Activated naive CD8-positive, alpha-beta T cell treated with anti-CD3 and anti-CD28 coated beads, Interleukin-2, amount 50 U/mL, for 24 hours (primary cell): ENCODE measurements at regions not wholly inside any gene's neighbourhood (a gene's known extent, or its start where the extent isn't known, plus 50 kb on each side); places are given as distances from the start of the nearest gene placed in this dataset.
"Not testable (repeated sequence)": the region's sequence is repeated elsewhere in the genome, so short reads cannot be mapped to it uniquely, and the experiment has no call there.

Experiments used
- ATAC-seq: fragments of 150-1000 bp; cut with Tn5 transposase; one replicate; pipeline ENCODE4 v1.10.0; 2021
- DNase-seq: peaks from one replicate; pipeline ENCODE4 v3.0.0; 2021
- H3K27ac Mint-ChIP-seq: one replicate; pipeline ENCODE4 v1.8.0; 2021; ENCODE audit warnings: mild to moderate bottlenecking, mixed read lengths
- H3K27me3 Mint-ChIP-seq: one replicate; pipeline ENCODE4 v1.8.0; 2021; ENCODE audit warnings: mixed read lengths
- H3K36me3 Mint-ChIP-seq: one replicate; pipeline ENCODE4 v1.8.0; 2021; ENCODE audit warnings: low read depth, mixed read lengths
- H3K4me1 Mint-ChIP-seq: one replicate; pipeline ENCODE4 v1.8.0; 2021; ENCODE audit warnings: mixed read lengths
- H3K4me3 Mint-ChIP-seq: one replicate; pipeline ENCODE4 v1.8.0; 2021; ENCODE audit warnings: mild to moderate bottlenecking, moderate library complexity, mixed read lengths
- H3K9me3 Mint-ChIP-seq: one replicate; pipeline ENCODE4 v1.8.0; 2021; ENCODE audit warnings: mixed read lengths

DNA sequence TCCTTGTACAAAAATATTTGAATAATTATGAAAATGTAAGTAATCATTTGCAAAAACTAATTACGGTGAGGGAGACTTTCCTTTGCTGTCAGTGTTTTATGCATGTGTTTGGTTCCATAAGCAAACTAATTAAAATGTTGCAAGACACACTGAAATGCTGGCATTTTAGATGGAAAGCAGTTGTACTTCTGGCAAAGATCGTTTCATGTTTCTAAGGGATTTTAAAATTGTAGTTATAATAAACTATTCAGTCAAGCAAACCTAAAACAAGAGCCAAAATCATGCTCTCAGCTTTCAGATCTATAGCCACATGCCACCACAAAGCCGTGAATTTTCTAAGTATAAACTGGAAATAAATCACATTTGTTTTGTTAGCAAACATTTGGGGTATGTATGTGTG lies 240.1 kb upstream of the ZNF385D start:
- ATAC-seq, result no peak
- DNase-seq, result no peak
- no peaks in the 10 kb centered on the region for H3K36me3 Mint-ChIP-seq
- H3K27ac Mint-ChIP-seq, result no peak overlapping the region
- no peaks in the 10 kb centered on the region for H3K27me3 Mint-ChIP-seq
- no peaks in the 10 kb centered on the region for H3K4me1 Mint-ChIP-seq
- H3K9me3 Mint-ChIP-seq, result peaks cover 4% of the 10 kb centered on the region
- H3K4me3 Mint-ChIP-seq, result no peak overlapping the region

DNA sequence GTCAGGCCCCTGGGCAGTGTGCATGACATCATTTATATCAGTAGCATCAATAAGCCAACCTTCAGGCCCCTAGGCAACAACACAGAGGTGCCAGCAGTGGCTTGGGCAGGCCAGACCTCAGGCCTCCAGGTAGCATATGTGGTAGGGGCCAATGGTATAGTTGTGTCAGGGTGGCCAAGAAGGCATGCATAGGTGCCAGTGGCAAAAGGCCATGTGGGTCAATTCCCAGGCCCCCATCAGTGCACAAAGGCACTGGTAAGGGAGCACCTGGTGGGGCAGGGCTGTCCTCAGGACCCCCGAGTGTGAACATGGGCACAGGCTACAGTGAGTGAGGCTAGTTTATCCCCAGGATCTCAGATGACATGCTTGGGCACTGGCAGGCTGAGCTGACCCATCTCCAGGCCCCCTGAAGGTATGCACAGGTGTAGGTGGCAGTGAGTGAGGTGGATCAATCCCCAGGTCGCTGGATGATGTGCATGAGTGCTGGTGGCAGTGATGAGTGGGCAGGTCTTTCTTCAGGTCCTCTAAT lies 244.1 kb upstream of the ZNF385D start:
- Mint-ChIP-seq H3K27ac (no peak overlapping the region), H3K9me3 (peaks cover 3% of the 10 kb centered on the region)

DNA sequence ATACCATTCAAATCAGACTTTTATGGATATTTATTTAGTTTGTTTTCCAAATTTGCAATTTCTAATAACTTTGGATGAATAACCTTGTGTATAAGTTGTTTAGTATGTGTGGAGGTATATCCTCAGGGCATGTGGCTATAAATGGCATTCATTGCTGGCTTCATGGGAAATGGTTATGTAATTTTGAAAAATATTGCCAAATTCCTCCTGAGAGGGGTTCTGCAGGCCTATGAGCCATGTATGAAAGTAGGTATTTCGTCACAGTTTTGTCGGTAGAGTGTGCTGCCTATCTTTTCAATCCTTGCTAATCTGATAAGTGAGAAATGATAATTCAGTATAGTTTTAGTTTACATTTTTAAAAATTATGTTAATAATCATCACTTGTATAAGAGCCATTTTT lies 256.4 kb upstream of the ZNF385D start:
- no peak for ATAC-seq
- Mint-ChIP-seq H3K27me3 (no peaks in the 10 kb centered on the region), H3K27ac (no peak overlapping the region), H3K4me1 (no peaks in the 10 kb centered on the region), H3K9me3 (peaks cover 3% of the 10 kb centered on the region), H3K36me3 (no peaks in the 10 kb centered on the region), H3K4me3 (no peak overlapping the region)
- no peak for DNase-seq

More for the DNA sequence above, 244.1 kb upstream of the ZNF385D start:
- no peak overlapping the region for H3K4me3 Mint-ChIP-seq
- H3K27me3 Mint-ChIP-seq, result no peaks in the 10 kb centered on the region
- no peaks in the 10 kb centered on the region for H3K4me1 Mint-ChIP-seq
- ATAC-seq, result no peak
- H3K36me3 Mint-ChIP-seq, result no peaks in the 10 kb centered on the region
- DNase-seq, result no peak

DNA sequence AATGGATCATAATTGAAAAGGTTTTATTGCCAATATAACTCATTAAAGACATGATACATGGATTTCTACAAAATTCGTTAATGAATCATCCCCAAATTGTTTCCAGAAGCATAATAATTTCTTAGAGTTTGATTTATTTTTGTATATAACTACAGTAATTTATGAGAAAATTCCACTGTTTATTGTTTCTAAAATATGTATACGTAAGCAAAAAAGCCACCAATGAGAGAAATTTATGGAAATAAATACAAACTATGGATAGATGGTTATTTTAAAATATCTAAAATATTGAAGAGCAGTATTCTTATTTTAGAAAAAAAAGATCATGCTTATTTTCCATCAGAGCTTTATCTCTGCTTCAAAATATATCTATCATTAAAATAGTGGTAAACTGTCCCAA lies 260.0 kb upstream of the ZNF385D start:
- H3K27ac Mint-ChIP-seq, result no peak overlapping the region
- H3K4me3 Mint-ChIP-seq, result no peak overlapping the region
- no peaks in the 10 kb centered on the region for H3K36me3 Mint-ChIP-seq
- no peaks in the 10 kb centered on the region for H3K4me1 Mint-ChIP-seq
- H3K9me3 Mint-ChIP-seq, result peaks cover 3% of the 10 kb centered on the region
- H3K27me3 Mint-ChIP-seq, result no peaks in the 10 kb centered on the region
- DNase-seq, result no peak
- ATAC-seq, result no peak

DNA sequence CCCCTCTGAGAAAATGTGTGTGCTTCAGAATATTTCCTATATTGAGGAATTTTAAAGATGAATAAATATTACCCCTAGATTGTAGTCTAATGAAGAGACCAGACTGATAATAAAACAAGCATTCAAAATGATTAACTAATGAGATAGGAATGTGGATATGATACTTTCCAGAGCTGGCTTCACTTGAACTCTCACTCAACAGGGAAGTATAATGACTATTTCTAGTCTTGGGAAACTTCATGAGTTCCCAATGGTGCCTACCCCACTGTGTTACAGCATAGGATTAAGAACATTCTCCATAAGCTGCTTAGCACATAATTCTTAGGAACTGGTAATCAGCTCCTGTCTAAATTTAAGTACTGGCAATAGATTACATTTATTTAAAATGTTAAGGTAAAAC lies 261.5 kb upstream of the ZNF385D start:
- peaks cover 3% of the 10 kb centered on the region for H3K9me3 Mint-ChIP-seq
- no peak overlapping the region for H3K4me3 Mint-ChIP-seq
- no peaks in the 10 kb centered on the region for H3K4me1 Mint-ChIP-seq
- no peak overlapping the region for H3K27ac Mint-ChIP-seq
- DNase-seq (no peak), ATAC-seq (no peak)
- no peaks in the 10 kb centered on the region for H3K27me3 Mint-ChIP-seq
- H3K36me3 Mint-ChIP-seq, result no peaks in the 10 kb centered on the region

DNA sequence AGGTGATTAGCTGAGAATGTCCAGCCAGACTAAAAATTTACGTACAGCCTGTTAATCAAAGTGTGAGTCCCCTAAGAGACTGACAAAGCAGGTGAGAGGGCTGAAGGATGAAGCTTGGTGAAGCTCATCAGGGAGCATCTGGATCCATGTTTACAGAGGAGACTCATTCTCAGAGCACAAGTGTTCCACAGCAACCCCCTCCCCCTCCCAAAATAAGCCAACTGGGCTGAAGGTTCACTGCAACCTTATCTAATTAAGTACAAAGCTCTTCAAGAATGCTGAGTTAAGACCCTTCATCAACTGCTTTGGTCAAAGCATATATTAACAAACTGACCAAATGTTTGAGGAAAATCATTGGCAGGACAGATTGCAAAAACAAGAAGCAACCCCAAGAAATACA lies 262.6 kb upstream of the ZNF385D start:
- H3K4me1 Mint-ChIP-seq, result no peaks in the 10 kb centered on the region
- H3K9me3 Mint-ChIP-seq, result peaks cover 2% of the 10 kb centered on the region
- no peak overlapping the region for H3K4me3 Mint-ChIP-seq
- no peak for DNase-seq
- no peaks in the 10 kb centered on the region for H3K36me3 Mint-ChIP-seq
- ATAC-seq, result no peak
- H3K27ac Mint-ChIP-seq, result no peak overlapping the region
- no peaks in the 10 kb centered on the region for H3K27me3 Mint-ChIP-seq

DNA sequence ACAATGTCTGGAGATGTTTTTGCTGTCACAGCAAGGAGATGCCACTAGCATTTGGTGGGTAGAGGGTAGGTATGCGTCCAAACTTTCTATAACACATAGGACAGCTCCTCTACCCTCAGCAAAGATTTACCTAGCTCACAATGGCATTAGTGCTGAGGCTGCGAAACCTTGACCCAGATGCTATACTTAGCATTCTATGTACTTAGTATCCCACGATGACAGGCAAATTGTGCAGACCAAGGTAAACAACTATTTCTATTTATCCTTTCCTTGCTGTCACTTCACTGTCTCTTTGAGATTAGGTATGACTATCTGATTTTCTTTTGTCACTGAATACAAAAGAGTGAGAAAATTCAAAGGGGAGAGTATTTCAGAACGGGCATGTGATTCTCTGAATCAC lies 265.2 kb upstream of the ZNF385D start:
- DNase-seq (no peak), ATAC-seq (no peak)
- H3K9me3 Mint-ChIP-seq, result no peaks in the 10 kb centered on the region
- no peak overlapping the region for H3K27ac Mint-ChIP-seq
- H3K4me3 Mint-ChIP-seq, result no peak overlapping the region
- no peaks in the 10 kb centered on the region for H3K36me3 Mint-ChIP-seq
- H3K27me3 Mint-ChIP-seq, result no peaks in the 10 kb centered on the region
- H3K4me1 Mint-ChIP-seq, result no peaks in the 10 kb centered on the region

DNA sequence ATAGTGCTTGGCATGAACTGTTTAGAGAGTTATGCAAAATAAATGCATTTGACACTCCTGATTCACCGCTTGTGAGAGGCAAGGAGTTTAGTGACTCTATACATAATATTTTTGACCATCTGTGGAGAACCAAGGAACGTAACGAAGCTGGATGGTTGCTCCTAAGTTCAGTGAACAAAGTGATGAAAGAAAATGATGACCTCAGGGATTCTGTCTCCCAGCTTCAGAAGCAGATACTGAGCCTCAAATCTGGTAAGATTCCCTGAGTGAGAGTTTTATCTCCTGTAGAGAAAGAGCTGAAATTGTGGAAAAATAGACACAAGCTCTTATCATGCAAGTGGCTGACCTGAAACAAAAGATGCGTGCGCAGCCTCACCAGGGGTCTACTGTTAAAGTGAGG lies 273.6 kb upstream of the ZNF385D start:
- DNase-seq, H3K27ac Mint-ChIP-seq, H3K36me3 Mint-ChIP-seq, H3K4me1 Mint-ChIP-seq, H3K9me3 Mint-ChIP-seq, H3K27me3 Mint-ChIP-seq, H3K4me3 Mint-ChIP-seq, ATAC-seq: not testable (repeated sequence)

DNA sequence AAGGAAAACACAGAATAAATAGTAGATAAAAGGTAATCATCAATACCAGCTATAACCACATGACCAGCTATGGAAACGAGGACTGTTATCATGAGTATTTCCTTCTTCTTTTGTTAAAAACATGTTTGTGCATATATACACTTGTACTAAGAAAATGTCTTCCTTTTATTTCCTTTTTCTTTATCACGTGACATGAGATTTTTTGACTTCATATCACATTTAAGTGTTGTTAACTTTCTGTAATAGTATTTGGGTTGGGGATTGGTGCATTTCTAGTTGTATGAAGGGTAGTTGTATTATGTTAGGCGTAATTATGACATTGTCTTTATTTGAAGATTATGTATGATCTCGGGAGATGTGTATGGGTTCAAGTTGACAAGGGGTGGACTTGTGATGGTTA lies 278.5 kb upstream of the ZNF385D start:
- no peak overlapping the region for H3K4me3 Mint-ChIP-seq
- ATAC-seq (no peak), DNase-seq (no peak)
- no peak overlapping the region for H3K27ac Mint-ChIP-seq
- H3K4me1 Mint-ChIP-seq, result no peaks in the 10 kb centered on the region
- peaks cover 6% of the 10 kb centered on the region for H3K9me3 Mint-ChIP-seq
- H3K27me3 Mint-ChIP-seq, result no peaks in the 10 kb centered on the region
- no peaks in the 10 kb centered on the region for H3K36me3 Mint-ChIP-seq

DNA sequence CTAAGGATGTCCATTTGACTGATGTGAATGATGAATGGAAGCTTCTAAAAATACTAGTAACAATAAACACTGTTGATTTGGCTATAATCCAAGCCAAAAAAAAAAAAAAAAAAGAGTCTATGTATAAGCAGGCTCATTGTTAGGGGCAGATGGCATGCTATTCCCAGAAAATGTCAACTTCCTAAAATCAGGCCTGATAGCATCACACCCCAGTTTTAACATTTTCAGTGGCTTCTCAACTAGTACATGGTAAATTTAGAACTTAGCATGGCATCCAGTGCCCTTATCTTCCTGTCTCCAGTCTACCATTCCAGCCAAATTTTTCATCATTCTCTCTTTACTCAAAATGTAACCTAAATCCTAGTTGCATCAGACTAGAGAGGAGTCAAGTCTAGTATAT lies 288.2 kb upstream of the ZNF385D start:
- Mint-ChIP-seq H3K4me1 (no peaks in the 10 kb centered on the region), H3K27ac (no peak overlapping the region), H3K9me3 (peaks cover 5% of the 10 kb centered on the region), H3K4me3 (no peak overlapping the region), H3K36me3 (no peaks in the 10 kb centered on the region), H3K27me3 (no peaks in the 10 kb centered on the region)
- ATAC-seq, result no peak
- no peak for DNase-seq

DNA sequence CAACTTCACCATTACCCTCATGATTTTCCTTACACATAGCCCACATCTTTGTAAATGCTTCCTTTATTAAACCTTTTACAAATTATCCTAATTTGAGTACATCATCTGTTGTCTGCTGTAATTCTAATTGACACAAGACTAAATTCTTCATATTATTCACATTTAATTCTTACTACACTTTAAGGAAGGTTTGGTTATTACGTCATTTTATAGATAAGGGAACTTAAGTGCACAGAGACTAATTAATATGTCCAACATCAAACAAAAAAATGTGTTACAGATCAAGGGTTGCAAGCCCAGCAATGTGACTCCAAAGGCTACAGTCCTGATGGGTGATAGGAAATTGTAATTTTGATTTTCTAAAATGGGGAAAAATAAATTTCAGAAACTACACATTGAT lies 289.1 kb upstream of the ZNF385D start:
- no peak for ATAC-seq
- Mint-ChIP-seq H3K27me3 (no peaks in the 10 kb centered on the region), H3K4me3 (no peak overlapping the region), H3K4me1 (no peaks in the 10 kb centered on the region), H3K36me3 (no peaks in the 10 kb centered on the region), H3K27ac (no peak overlapping the region), H3K9me3 (peaks cover 8% of the 10 kb centered on the region)
- DNase-seq, result no peak

DNA sequence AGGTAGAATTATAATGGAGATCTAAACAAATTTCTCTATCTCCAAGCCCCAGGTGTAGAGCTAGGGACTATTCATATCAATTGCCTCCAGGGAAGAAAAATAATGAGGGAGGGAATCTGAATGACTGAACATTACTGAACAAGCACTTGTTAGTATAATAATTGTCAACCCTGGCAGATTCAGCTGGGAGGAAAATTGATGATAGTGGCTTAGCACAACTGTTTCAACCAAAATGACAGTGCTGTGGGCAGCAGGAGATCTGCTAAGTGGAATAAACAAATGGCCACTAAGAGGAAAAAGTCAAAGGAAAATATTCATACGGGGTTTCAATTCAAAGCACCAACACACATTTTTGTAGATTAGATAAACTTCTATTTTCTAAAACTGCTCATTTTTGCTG lies 294.9 kb upstream of the ZNF385D start:
- Mint-ChIP-seq H3K27me3 (no peaks in the 10 kb centered on the region), H3K4me3 (no peak overlapping the region), H3K36me3 (no peaks in the 10 kb centered on the region), H3K4me1 (no peaks in the 10 kb centered on the region), H3K9me3 (peaks cover 3% of the 10 kb centered on the region), H3K27ac (no peak overlapping the region)
- DNase-seq, result no peak
- no peak for ATAC-seq

DNA sequence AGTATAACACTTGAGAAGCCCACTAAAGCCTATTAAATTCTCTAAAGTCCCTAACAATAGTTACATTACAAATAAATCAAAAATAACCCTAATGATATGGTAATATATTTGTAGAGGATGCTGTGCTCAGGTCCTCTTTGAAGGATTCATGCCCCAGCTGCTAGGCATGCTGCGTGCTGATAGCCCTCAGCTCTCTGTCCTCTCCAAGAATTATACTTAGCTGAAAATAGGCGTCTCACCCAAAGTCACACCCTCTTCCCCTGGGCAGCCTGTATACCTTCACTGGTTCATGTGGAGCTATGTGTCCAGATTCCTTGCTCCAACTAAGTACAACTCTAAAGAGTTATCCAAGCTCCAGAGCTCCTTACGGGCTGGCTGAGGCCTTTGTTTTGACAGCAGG lies 312.5 kb upstream of the ZNF385D start:
- no peaks in the 10 kb centered on the region for H3K4me1 Mint-ChIP-seq
- no peak overlapping the region for H3K4me3 Mint-ChIP-seq
- no peak overlapping the region for H3K27ac Mint-ChIP-seq
- H3K9me3 Mint-ChIP-seq, result no peaks in the 10 kb centered on the region
- H3K36me3 Mint-ChIP-seq, result no peaks in the 10 kb centered on the region
- ATAC-seq (no peak), DNase-seq (no peak)
- no peaks in the 10 kb centered on the region for H3K27me3 Mint-ChIP-seq

DNA sequence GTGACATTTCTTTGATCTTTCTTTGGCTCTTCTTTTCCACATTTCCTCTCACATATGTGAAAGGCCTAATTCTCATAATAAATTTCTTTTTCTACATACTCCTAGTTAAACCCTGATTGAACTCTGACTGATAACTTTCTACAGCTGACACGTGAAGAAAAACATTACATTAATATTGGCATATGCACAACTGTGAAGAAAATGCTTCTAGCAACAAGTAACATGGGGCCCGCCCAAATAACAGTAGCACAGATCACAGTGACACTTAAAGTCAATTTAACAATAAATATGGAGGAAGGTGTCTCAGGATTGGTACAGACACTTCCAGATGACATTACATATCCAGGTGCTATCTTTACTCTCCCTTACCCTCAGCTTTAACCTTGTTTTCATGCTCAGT lies 317.6 kb upstream of the ZNF385D start:
- no peak for DNase-seq
- no peaks in the 10 kb centered on the region for H3K4me1 Mint-ChIP-seq
- H3K36me3 Mint-ChIP-seq, result no peaks in the 10 kb centered on the region
- ATAC-seq, result no peak
- H3K9me3 Mint-ChIP-seq, result no peaks in the 10 kb centered on the region
- H3K4me3 Mint-ChIP-seq, result no peak overlapping the region
- H3K27me3 Mint-ChIP-seq, result no peaks in the 10 kb centered on the region
- no peak overlapping the region for H3K27ac Mint-ChIP-seq

DNA sequence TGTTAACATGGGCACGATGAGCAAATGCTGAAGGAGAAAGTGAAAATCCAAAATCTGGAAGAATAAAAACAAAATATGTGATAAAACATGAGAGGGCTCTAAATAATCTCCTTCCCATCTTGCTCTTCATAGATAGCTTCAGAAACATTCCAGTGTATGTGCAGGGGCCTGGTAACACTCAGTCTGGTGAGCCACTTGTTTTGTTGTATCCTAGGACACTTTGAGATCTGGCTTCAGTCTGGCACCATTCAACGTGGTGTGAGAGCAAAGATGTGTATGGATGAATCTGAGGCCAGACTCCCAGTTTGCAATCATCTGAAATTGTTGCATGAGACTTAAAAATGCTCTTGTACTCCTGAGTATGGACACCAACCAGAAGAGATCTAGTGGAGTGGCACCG lies 337.2 kb upstream of the ZNF385D start:
- H3K36me3 Mint-ChIP-seq, result no peaks in the 10 kb centered on the region
- no peak for ATAC-seq
- DNase-seq, result no peak
- no peaks in the 10 kb centered on the region for H3K9me3 Mint-ChIP-seq
- H3K27ac Mint-ChIP-seq, result no peak overlapping the region
- no peaks in the 10 kb centered on the region for H3K4me1 Mint-ChIP-seq
- H3K4me3 Mint-ChIP-seq, result no peak overlapping the region
- H3K27me3 Mint-ChIP-seq, result no peaks in the 10 kb centered on the region

DNA sequence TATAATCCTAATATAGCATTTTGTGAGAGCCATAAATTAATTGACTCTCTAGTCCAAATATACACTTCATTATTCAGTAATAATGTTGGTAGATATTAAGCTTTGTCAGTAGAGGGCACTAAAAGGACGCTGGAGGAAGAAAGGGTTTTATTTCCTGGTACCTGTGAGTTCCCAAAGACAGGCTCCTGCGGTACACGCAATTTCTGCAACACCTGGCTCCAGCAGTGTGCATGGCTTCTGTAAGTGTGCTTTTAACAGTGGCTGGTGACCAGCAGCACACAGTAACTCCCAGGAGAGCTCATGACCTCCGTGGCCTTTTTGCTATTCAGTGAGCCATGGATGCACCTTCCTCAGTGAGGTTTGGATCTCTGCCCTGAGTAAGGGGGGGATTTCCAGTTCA lies 338.3 kb upstream of the ZNF385D start:
- Mint-ChIP-seq H3K27ac (no peak overlapping the region), H3K27me3 (no peaks in the 10 kb centered on the region), H3K4me3 (no peak overlapping the region), H3K4me1 (no peaks in the 10 kb centered on the region), H3K9me3 (peaks cover 2% of the 10 kb centered on the region), H3K36me3 (no peaks in the 10 kb centered on the region)
- DNase-seq, result no peak
- no peak for ATAC-seq
